B cell (primary cell): ENCODE measurements at regions not wholly inside any gene's neighbourhood (a gene's known extent, or its start where the extent isn't known, plus 50 kb on each side); places are given as distances from the start of the nearest gene placed in this dataset.

Experiments
- ATAC-seq: fragments of 200-7000 bp; cut with Tn5 transposase; one replicate; pipeline ENCODE4 v1.10.0; 2021; ENCODE audit warnings: low read depth, mild to moderate bottlenecking, moderate number of reproducible peaks, moderate library complexity
- CTCF ChIA-PET: fragments of 350-600 bp; sonication (Branson Sonifier 250); formaldehyde crosslinking; loops from one replicate; lab custom pipeline; 2021; ENCODE audit warnings: antibody characterized with exemption, inconsistent platforms; lab: Charles Lee
- POLR2A ChIA-PET: fragments of 350-600 bp; sonication (Branson Sonifier 250); formaldehyde crosslinking; loops from one replicate; lab custom pipeline; 2021; ENCODE audit warnings: antibody characterized with exemption; lab: Charles Lee
- DNase-seq: peaks from one replicate; pipeline ENCODE4 v3.0.0; 2013
- H2AFZ ChIP-seq: 2 replicates; pipeline ENCODE4 v1.6.1; 2012; ENCODE audit warnings: mild to moderate bottlenecking, low read depth, low read length; ENCODE audit not compliant: insufficient read depth, poor library complexity, severe bottlenecking
- H3K27ac ChIP-seq, 2 donors: 1 replicate in 1 of 2; 2 replicates in 1 of 2; pipeline ENCODE4 v1.5.1; 2012 to 2013; ENCODE audit warnings: low read length in 2 of 2, mild to moderate bottlenecking in 2 of 2, moderate library complexity in 1 of 2
- H3K27me3 ChIP-seq, 4 experiments: fragments of 200-600 bp in 1 of 4; sonication (generic) in 1 of 4; replicated peaks in 1 of 4; 1 replicate in 2 of 4; 2 replicates in 2 of 4; pipeline versions ENCODE4 v1.6.1 to v1.7.0; 2013 to 2016; ENCODE audit warnings: low read length in 3 of 4, mild to moderate bottlenecking in 2 of 4, mixed read lengths in 1 of 4, moderate library complexity in 1 of 4; ENCODE audit not compliant: insufficient read depth in 4 of 4, control insufficient read depth in 3 of 4; ENCODE audit errors: control extremely low read depth in 1 of 4
- H3K36me3 ChIP-seq, 2 experiments: replicated peaks in 1 of 2; 1 replicate in 1 of 2; 2 replicates in 1 of 2; pipeline versions ENCODE4 v1.6.1 to v1.7.1; 2013; ENCODE audit warnings: low read length in 1 of 2; ENCODE audit not compliant: insufficient read depth in 2 of 2, control insufficient read depth in 1 of 2; ENCODE audit errors: control extremely low read depth in 1 of 2, extremely low read depth in 1 of 2
- H3K4me1 ChIP-seq, 2 donors: fragments of 200-600 bp in 1 of 2; sonication (generic) in 1 of 2; 1 replicate in 1 of 2; 2 replicates in 1 of 2; pipeline versions ENCODE4 v1.5.1 to v1.6.1; 2013 to 2017; ENCODE audit warnings: low read length in 2 of 2; ENCODE audit not compliant: control insufficient read depth in 2 of 2, insufficient read depth in 2 of 2
- H3K4me2 ChIP-seq: replicated peaks from 2 replicates; pipeline ENCODE3; 2012; ENCODE audit warnings: mild to moderate bottlenecking, low read depth, low read length; ENCODE audit not compliant: poor library complexity, severe bottlenecking
- H3K4me3 ChIP-seq, 5 experiments: fragments of 200-600 bp in 1 of 5; sonication (generic) in 1 of 5; 1 replicate in 3 of 5; 2 replicates in 2 of 5; pipeline versions ENCODE4 v1.5.1 to v1.7.0; 2011 to 2016; ENCODE audit warnings: low read length in 4 of 5, mild to moderate bottlenecking in 4 of 5, low read depth in 2 of 5, control low read depth in 1 of 5, moderate library complexity in 1 of 5; ENCODE audit not compliant: insufficient read depth in 1 of 5; ENCODE audit errors: control extremely low read depth in 1 of 5, extremely low read depth in 1 of 5
- H3K79me2 ChIP-seq: fragments of 200-600 bp; sonication (generic); one replicate; pipeline ENCODE4 v1.6.0; 2016; ENCODE audit warnings: low read length; ENCODE audit not compliant: control insufficient read depth, insufficient read depth
- H3K9ac ChIP-seq: fragments of 200-600 bp; sonication (generic); 2 replicates; pipeline ENCODE4 v1.6.1; 2017; ENCODE audit warnings: mild to moderate bottlenecking, low read length, moderate library complexity
- H3K9me3 ChIP-seq, 3 donors: one replicate each; pipeline versions ENCODE4 v1.6.1 to v1.7.1; 2013; ENCODE audit warnings: low read length in 2 of 3; ENCODE audit not compliant: control insufficient read depth in 2 of 3, insufficient read depth in 1 of 3; ENCODE audit errors: control extremely low read depth in 1 of 3
- H4K20me1 ChIP-seq: 2 replicates; pipeline ENCODE4 v1.6.0; 2012; ENCODE audit warnings: mild to moderate bottlenecking, low read length; ENCODE audit not compliant: insufficient read depth, control insufficient read depth, poor library complexity, severe bottlenecking
- H3K27ac Mint-ChIP-seq: one replicate; pipeline ENCODE4 v1.8.0; 2021; ENCODE audit warnings: mixed read lengths
- H3K27me3 Mint-ChIP-seq: one replicate; pipeline ENCODE4 v1.8.0; 2021; ENCODE audit warnings: mixed read lengths
- H3K4me1 Mint-ChIP-seq: one replicate; pipeline ENCODE4 v1.8.0; 2021; ENCODE audit warnings: mixed read lengths
- H3K4me3 Mint-ChIP-seq: one replicate; pipeline ENCODE4 v1.8.0; 2021; ENCODE audit warnings: mixed read lengths
- H3K9me3 Mint-ChIP-seq: one replicate; pipeline ENCODE4 v1.8.0; 2022; ENCODE audit warnings: mixed read lengths; ENCODE audit not compliant: insufficient read depth
- EZH2 ChIP-seq: IDR thresholded peaks from 2 replicates; pipeline ENCODE4 v1.6.1; 2012; ENCODE audit warnings: borderline replicate concordance, low read depth, mild to moderate bottlenecking, moderate library complexity, low read length; ENCODE audit not compliant: insufficient read depth, poor library complexity, severe bottlenecking
- WGBS: methylation state at CpG from one replicate; pipeline ENCODE4 v1.1.5; 2013; ENCODE audit warnings: missing lambda C conversion rate; ENCODE audit not compliant: insufficient coverage; 5-methylcytosine and 5-hydroxymethylcytosine counted together
- intact Hi-C: fragments of 100-400 bp; cut with micrococcal nuclease; formaldehyde crosslinking; loops from one replicate; pipeline ENCODE4 v1.10.0; 2022
- TF ChIP-seq, protein P1 (sequence below): fragments of 200-600 bp; IDR thresholded peaks from one replicate; pipeline ENCODE4 v1.8.0; 2022; ENCODE audit warnings: antibody characterized with exemption, mild to moderate bottlenecking

DNA sequence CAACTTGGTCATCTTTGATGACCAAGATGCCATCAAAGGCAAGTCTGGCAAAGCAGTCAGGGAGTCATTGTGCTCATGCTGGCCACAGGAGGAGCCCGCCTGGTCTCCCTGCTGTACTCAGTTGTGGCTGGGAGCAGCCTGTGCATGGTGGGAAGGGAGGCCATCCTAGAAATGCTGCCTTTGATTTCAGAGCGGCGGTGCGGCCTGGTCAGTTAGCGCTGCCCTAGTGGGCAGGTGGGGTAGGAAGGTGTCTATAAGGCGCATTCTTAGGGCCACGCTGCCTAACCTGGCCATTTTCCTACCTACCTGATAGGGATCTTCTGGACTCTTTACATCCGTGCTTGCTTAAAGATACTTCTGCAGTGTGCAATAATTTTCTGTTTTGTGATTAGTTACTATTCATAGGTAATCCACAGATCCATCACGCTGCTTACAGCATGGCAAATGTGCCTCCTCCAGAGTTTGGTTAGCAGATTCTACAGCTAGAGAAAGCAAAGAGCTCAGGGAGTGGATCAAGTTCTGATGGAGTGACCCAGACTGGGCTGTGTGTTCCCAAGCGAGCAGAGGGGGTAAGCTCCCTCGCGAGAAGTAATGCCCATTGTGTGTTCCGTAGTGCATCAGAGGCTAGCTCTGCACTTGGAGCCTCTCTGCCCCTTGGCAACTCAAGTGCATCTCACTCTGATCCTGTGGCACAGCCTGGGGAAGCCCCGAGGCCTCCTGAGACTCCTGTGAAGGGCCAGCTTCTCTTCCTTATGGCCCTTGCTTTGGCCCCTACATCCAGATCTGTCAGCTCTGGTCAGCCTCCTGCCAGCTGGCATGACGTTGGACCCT, 970.1 kb upstream of the ZNF722 start:
- DNase-seq (no peak), ATAC-seq (no peak)
- Mint-ChIP-seq H3K27ac (no peak overlapping the region), H3K4me1 (no peaks in the 10 kb centered on the region), H3K9me3 (peaks cover 9% of the 10 kb centered on the region), H3K27me3 (no peaks in the 10 kb centered on the region), H3K4me3 (no peak overlapping the region)
- intact Hi-C loops, result no loop called here
- H3K4me2 ChIP-seq, result no peak overlapping the region
- H3K4me3 ChIP-seq, result no peak overlapping the region
- no peaks in the 10 kb centered on the region for H3K79me2 ChIP-seq
- no peak overlapping the region for H3K27ac ChIP-seq
- H3K36me3 ChIP-seq, result no peaks in the 10 kb centered on the region
- no peaks in the 10 kb centered on the region for H3K4me1 ChIP-seq
- 89% methylated on average over 11 of the region's 15 CpGs for WGBS
- no peaks in the 10 kb centered on the region for H3K27me3 ChIP-seq
- no peak overlapping the region for H3K9ac ChIP-seq
- TF ChIP-seq, protein P1, sequence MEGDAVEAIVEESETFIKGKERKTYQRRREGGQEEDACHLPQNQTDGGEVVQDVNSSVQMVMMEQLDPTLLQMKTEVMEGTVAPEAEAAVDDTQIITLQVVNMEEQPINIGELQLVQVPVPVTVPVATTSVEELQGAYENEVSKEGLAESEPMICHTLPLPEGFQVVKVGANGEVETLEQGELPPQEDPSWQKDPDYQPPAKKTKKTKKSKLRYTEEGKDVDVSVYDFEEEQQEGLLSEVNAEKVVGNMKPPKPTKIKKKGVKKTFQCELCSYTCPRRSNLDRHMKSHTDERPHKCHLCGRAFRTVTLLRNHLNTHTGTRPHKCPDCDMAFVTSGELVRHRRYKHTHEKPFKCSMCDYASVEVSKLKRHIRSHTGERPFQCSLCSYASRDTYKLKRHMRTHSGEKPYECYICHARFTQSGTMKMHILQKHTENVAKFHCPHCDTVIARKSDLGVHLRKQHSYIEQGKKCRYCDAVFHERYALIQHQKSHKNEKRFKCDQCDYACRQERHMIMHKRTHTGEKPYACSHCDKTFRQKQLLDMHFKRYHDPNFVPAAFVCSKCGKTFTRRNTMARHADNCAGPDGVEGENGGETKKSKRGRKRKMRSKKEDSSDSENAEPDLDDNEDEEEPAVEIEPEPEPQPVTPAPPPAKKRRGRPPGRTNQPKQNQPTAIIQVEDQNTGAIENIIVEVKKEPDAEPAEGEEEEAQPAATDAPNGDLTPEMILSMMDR, result no peak
- no peak for TF ChIP-seq EZH2
- POLR2A ChIA-PET, result no interaction called here
- H3K9me3 ChIP-seq, result peaks cover 0 to 51% (median 0%) of the 10 kb centered on the region in 3 donors
- CTCF ChIA-PET, result no interaction called here
- no peaks in the 10 kb centered on the region for H4K20me1 ChIP-seq
- H2AFZ ChIP-seq, result no peak overlapping the region

DNA sequence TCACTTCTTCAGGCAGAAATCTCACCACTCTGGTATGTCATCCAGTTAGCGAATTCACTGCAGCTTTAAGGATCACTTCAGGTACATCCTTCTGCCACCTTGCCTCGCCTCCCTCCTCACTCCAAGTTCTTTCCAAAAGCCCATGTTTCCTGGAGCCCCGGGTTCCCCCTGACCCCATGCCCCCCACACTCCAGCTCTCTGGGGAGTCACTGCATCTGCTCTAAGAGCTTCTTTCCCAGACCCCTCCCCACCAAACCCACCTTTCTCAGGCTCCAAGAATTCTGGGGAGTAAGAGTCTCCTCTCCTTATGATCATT, 969.5 kb upstream of the ZNF722 start:
- ChIA-PET CTCF (no interaction called here), POLR2A (no interaction called here)
- no peaks in the 10 kb centered on the region for H3K79me2 ChIP-seq
- intact Hi-C loops, result no loop called here
- H2AFZ ChIP-seq, result no peak overlapping the region
- no peaks in the 10 kb centered on the region for H3K27me3 ChIP-seq
- H3K9me3 Mint-ChIP-seq, result peaks cover 6% of the 10 kb centered on the region
- H3K9me3 ChIP-seq, result peaks cover 0 to 48% (median 0%) of the 10 kb centered on the region in 3 donors
- H3K4me3 ChIP-seq, result no peak overlapping the region
- no peak overlapping the region for H3K27ac ChIP-seq
- no peak overlapping the region for H3K4me3 Mint-ChIP-seq
- TF ChIP-seq EZH2, result no peak
- TF ChIP-seq, protein P1, result no peak
- no peaks in the 10 kb centered on the region for H3K4me1 ChIP-seq
- H3K4me2 ChIP-seq, result no peak overlapping the region
- H3K27me3 Mint-ChIP-seq, result no peaks in the 10 kb centered on the region
- H3K27ac Mint-ChIP-seq, result no peak overlapping the region
- no peak overlapping the region for H3K9ac ChIP-seq
- H4K20me1 ChIP-seq, result no peaks in the 10 kb centered on the region
- no peaks in the 10 kb centered on the region for H3K4me1 Mint-ChIP-seq
- ATAC-seq (no peak), DNase-seq (no peak)
- 94% methylated on average over 2 of the region's 3 CpGs for WGBS
- no peaks in the 10 kb centered on the region for H3K36me3 ChIP-seq
